ENCODE measurements at regions not wholly inside any gene's neighbourhood (a gene's known extent, or its start where the extent isn't known, plus 50 kb on each side); places are given as distances from the start of the nearest gene placed in this dataset.

- TF ChIP-seq, protein P1, sequence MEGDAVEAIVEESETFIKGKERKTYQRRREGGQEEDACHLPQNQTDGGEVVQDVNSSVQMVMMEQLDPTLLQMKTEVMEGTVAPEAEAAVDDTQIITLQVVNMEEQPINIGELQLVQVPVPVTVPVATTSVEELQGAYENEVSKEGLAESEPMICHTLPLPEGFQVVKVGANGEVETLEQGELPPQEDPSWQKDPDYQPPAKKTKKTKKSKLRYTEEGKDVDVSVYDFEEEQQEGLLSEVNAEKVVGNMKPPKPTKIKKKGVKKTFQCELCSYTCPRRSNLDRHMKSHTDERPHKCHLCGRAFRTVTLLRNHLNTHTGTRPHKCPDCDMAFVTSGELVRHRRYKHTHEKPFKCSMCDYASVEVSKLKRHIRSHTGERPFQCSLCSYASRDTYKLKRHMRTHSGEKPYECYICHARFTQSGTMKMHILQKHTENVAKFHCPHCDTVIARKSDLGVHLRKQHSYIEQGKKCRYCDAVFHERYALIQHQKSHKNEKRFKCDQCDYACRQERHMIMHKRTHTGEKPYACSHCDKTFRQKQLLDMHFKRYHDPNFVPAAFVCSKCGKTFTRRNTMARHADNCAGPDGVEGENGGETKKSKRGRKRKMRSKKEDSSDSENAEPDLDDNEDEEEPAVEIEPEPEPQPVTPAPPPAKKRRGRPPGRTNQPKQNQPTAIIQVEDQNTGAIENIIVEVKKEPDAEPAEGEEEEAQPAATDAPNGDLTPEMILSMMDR (IDR thresholded peaks at IDR 0.05 in 4 of 5, conservative IDR thresholded peaks at IDR 0.05 in 1 of 5): no peak
- TF ChIP-seq POLR2A (IDR thresholded peaks at IDR 0.05): no peak
Observed at GRCh38 chr1:29676496-29676895, 440.2 kb downstream of the PTPRU start.

Data from gastrocnemius medialis (tissue), 4 donors.